ENCODE measurements at regions not wholly inside any gene's neighbourhood (a gene's known extent, or its start where the extent isn't known, plus 50 kb on each side); places are given as distances from the start of the nearest gene placed in this dataset.

DNA sequence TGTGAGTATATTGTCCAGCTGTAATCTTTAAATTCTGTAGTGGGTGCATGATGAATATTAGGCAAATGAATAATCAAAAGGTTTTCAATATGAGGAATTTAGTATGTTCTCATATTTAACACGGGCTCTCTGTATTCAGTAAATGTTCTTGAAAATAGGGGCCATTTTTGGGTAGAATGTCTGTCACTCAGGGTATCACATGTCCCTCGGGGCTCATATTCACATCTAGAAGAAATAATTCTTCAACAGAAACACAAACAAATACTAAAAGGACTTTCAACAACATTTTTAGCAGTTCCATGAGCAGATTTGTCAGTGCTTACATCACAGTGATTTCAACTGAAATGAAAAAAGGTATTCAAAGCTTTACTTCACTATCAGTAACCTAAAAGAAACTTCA lies 1388.4 kb upstream of the MIR17HG start:
- TF ChIP-seq POLR2A (IDR thresholded peaks at IDR 0.05), result no peak
- TF ChIP-seq CTCF (IDR thresholded peaks at IDR 0.05), result no peak
- no peak for TF ChIP-seq POLR2AphosphoS5 (IDR thresholded peaks at IDR 0.05; ENCODE audit: insufficient read depth in 1 of 2, low read depth in 1 of 2)

Measured in vagina (tissue), 2 donors.